ENCODE measurements at regions not wholly inside any gene's neighbourhood (a gene's known extent, or its start where the extent isn't known, plus 50 kb on each side); places are given as distances from the start of the nearest gene placed in this dataset.

DNA sequence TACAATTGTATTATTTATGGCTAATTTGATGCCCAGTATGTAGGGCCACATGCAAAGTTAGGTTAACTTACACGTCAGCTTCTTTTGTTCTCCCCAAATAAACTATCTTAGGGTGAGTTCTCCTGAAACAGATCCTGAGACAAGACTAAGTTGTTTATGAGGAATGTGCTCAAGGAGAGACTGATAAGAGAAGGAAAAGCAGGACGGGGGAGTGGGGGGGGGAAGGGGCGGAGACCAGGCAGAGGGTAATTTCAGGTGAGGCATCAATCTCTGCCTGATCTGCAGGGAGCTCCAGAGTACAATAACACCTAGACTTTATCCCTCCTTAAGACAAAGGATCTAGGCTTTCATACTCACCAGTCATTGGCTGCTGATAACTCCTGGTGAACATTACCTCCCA lies 220.6 kb upstream of the BTBD3 start:
- TF ChIP-seq, protein P1, sequence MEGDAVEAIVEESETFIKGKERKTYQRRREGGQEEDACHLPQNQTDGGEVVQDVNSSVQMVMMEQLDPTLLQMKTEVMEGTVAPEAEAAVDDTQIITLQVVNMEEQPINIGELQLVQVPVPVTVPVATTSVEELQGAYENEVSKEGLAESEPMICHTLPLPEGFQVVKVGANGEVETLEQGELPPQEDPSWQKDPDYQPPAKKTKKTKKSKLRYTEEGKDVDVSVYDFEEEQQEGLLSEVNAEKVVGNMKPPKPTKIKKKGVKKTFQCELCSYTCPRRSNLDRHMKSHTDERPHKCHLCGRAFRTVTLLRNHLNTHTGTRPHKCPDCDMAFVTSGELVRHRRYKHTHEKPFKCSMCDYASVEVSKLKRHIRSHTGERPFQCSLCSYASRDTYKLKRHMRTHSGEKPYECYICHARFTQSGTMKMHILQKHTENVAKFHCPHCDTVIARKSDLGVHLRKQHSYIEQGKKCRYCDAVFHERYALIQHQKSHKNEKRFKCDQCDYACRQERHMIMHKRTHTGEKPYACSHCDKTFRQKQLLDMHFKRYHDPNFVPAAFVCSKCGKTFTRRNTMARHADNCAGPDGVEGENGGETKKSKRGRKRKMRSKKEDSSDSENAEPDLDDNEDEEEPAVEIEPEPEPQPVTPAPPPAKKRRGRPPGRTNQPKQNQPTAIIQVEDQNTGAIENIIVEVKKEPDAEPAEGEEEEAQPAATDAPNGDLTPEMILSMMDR (IDR thresholded peaks at IDR 0.05) = no peak
- TF ChIP-seq POLR2A (IDR thresholded peaks at IDR 0.05) = no peak
